ACC112 (cell line): ENCODE measurements at regions not wholly inside any gene's neighbourhood (a gene's known extent, or its start where the extent isn't known, plus 50 kb on each side); places are given as distances from the start of the nearest gene placed in this dataset.

ENCODE experiments used
- H2AFZ ChIP-seq: fragments of 200-600 bp; sonication (generic); one replicate; pipeline ENCODE4 v1.6.0; 2017; ENCODE audit warnings: antibody characterized with exemption, low read length; ENCODE audit not compliant: unreplicated experiment
- H3K27ac ChIP-seq: fragments of 200-600 bp; sonication (generic); 2 replicates; pipeline ENCODE4 v1.5.1; 2014; ENCODE audit warnings: low read depth, mild to moderate bottlenecking, antibody characterized with exemption, low read length, moderate library complexity
- H3K27me3 ChIP-seq: fragments of 200-600 bp; sonication (generic); 2 replicates; pipeline ENCODE4 v1.6.1; 2014; ENCODE audit warnings: mild to moderate bottlenecking, antibody characterized with exemption, low read length, moderate library complexity, mixed read lengths; ENCODE audit not compliant: insufficient read depth
- H3K36me3 ChIP-seq: fragments of 200-600 bp; sonication (generic); 2 replicates; pipeline ENCODE4 v1.6.1; 2016; ENCODE audit warnings: mild to moderate bottlenecking, antibody characterized with exemption, low read length, moderate library complexity, mixed read lengths; ENCODE audit not compliant: insufficient read depth
- H3K4me1 ChIP-seq: fragments of 200-600 bp; sonication (generic); one replicate; pipeline ENCODE4 v1.6.1; 2016; ENCODE audit warnings: low read length, mixed read lengths; ENCODE audit not compliant: insufficient read depth, unreplicated experiment, control insufficient read depth
- H3K4me3 ChIP-seq: fragments of 200-600 bp; sonication (generic); 2 replicates; pipeline ENCODE4 v1.5.1; 2014; ENCODE audit warnings: mild to moderate bottlenecking, low read depth, low read length
- H3K79me2 ChIP-seq: fragments of 200-600 bp; sonication (generic); one replicate; pipeline ENCODE4 v1.6.0; 2016; ENCODE audit warnings: low read length; ENCODE audit not compliant: control insufficient read depth, unreplicated experiment, insufficient read depth

DNA sequence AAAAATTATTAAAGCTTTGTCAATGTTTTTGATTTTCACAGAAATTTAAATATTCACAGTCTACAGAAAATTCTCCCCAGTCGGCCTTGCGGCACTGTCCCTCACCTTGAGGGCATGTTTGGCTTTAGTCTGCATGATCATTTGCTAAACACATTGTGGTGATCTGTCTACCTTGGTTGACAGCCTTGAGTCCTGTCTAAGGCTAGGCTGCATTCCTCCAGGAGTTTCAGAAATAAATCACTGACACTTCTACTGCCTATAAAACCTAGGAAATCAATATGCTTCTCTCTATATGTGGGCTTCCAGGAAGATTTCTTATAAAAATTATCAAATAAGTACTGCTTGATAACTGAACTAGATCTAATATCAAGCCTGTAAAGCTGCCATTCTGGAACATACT is 430.7 kb upstream of the GRM3 start:
- H3K4me1 ChIP-seq: no peaks in the 10 kb centered on the region
- H3K4me3 ChIP-seq: no peak overlapping the region
- no peaks in the 10 kb centered on the region for H3K79me2 ChIP-seq
- no peak overlapping the region for H2AFZ ChIP-seq
- H3K27me3 ChIP-seq: no peaks in the 10 kb centered on the region
- no peak overlapping the region for H3K27ac ChIP-seq
- H3K36me3 ChIP-seq: no peaks in the 10 kb centered on the region

GRCh38 chr7:86209036-86209435 is 434.7 kb upstream of the GRM3 start:
- no peaks in the 10 kb centered on the region for H3K36me3 ChIP-seq

DNA sequence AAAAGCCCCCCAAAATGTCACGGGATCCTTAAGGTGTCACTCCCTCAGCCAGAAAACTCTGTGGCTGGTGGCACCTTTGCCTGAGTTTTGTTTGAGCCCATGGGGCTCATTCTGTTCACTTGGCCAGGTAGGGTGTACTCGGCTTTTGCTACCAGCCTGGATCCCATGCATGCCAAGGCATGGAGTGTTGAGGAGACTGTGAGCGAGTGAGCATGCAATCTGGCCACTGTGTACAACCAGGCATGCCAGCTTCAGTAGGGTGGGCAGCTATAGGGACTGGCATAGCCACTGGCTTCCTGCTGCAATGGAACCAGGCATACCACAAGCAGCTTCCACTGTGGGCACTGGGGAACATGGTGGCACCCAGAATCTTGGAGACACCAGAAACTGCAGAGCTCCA is 436.0 kb upstream of the GRM3 start:
- no peak overlapping the region for H3K4me3 ChIP-seq
- H3K79me2 ChIP-seq: no peaks in the 10 kb centered on the region
- H2AFZ ChIP-seq: no peak overlapping the region
- H3K4me1 ChIP-seq: no peaks in the 10 kb centered on the region
- H3K27me3 ChIP-seq: no peaks in the 10 kb centered on the region
- no peak overlapping the region for H3K27ac ChIP-seq
- H3K36me3 ChIP-seq: no peaks in the 10 kb centered on the region

More at GRCh38 chr7:86209036-86209435, 434.7 kb upstream of the GRM3 start:
- no peak overlapping the region for H3K27ac ChIP-seq
- H3K79me2 ChIP-seq: no peaks in the 10 kb centered on the region
- no peaks in the 10 kb centered on the region for H3K27me3 ChIP-seq
- no peak overlapping the region for H3K4me3 ChIP-seq
- no peak overlapping the region for H2AFZ ChIP-seq
- no peaks in the 10 kb centered on the region for H3K4me1 ChIP-seq

GRCh38 chr7:86202833-86203232 is 440.9 kb upstream of the GRM3 start:
- H2AFZ ChIP-seq: no peak overlapping the region
- H3K27ac ChIP-seq: no peak overlapping the region
- no peaks in the 10 kb centered on the region for H3K27me3 ChIP-seq
- H3K4me3 ChIP-seq: no peak overlapping the region
- H3K36me3 ChIP-seq: no peaks in the 10 kb centered on the region
- H3K79me2 ChIP-seq: no peaks in the 10 kb centered on the region
- no peaks in the 10 kb centered on the region for H3K4me1 ChIP-seq

- no peak overlapping the region for H3K4me3 ChIP-seq
- no peaks in the 10 kb centered on the region for H3K4me1 ChIP-seq
- no peaks in the 10 kb centered on the region for H3K79me2 ChIP-seq
- no peaks in the 10 kb centered on the region for H3K27me3 ChIP-seq
- no peak overlapping the region for H2AFZ ChIP-seq
- H3K36me3 ChIP-seq: no peaks in the 10 kb centered on the region
- H3K27ac ChIP-seq: no peak overlapping the region
Measured at GRCh38 chr7:86201767-86202166, 441.9 kb upstream of the GRM3 start.

DNA sequence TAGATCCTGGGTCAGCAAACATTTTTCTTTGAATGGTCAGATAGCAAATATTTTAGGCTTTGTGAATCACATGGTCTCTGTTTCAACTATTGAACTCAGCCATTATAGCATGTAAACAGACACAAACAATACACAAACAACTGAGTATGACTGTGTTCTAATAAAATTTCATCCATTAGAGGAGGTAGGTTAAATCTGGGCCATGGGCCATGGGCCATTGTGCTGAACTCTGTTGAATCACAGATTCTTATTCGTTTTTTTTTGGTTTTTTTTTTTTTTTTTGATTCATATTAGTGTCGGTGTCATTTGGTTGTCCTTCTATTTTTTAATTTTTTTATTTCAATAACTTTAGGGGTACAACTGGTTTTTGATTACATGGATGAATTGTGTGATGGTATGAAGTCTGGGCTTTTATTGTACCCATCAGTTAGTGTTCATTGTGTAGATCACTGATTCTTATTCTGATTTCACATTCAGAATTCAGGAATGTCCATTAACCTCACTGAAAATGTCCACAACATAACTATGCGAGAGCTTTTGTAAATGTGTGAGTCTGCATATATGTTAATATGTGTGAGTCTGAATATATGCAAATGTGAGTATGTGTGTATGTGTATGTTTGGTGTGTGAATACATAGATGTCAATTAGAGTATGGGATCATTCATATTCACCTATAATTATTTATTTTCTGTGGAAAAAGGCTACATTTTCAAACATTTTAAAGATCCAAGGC is 443.7 kb upstream of the GRM3 start:
- Histone ChIP-seq H2AFZ (no peak overlapping the region), H3K27ac (no peak overlapping the region), H3K4me1 (no peaks in the 10 kb centered on the region), H3K36me3 (no peaks in the 10 kb centered on the region), H3K79me2 (no peaks in the 10 kb centered on the region), H3K27me3 (no peaks in the 10 kb centered on the region), H3K4me3 (no peak overlapping the region)

- no peaks in the 10 kb centered on the region for H3K27me3 ChIP-seq
- H3K36me3 ChIP-seq: no peaks in the 10 kb centered on the region
- H3K4me1 ChIP-seq: no peaks in the 10 kb centered on the region
- no peaks in the 10 kb centered on the region for H3K79me2 ChIP-seq
- no peak overlapping the region for H2AFZ ChIP-seq
- H3K27ac ChIP-seq: no peak overlapping the region
- H3K4me3 ChIP-seq: no peak overlapping the region
Measured at GRCh38 chr7:86190351-86190750, 453.4 kb upstream of the GRM3 start.

- Histone ChIP-seq H3K4me3 (no peak overlapping the region), H3K79me2 (no peaks in the 10 kb centered on the region), H3K36me3 (no peaks in the 10 kb centered on the region), H3K27ac (no peak overlapping the region), H3K27me3 (no peaks in the 10 kb centered on the region), H2AFZ (no peak overlapping the region), H3K4me1 (no peaks in the 10 kb centered on the region)
Measured at GRCh38 chr7:86181474-86181873, 462.2 kb upstream of the GRM3 start.

DNA sequence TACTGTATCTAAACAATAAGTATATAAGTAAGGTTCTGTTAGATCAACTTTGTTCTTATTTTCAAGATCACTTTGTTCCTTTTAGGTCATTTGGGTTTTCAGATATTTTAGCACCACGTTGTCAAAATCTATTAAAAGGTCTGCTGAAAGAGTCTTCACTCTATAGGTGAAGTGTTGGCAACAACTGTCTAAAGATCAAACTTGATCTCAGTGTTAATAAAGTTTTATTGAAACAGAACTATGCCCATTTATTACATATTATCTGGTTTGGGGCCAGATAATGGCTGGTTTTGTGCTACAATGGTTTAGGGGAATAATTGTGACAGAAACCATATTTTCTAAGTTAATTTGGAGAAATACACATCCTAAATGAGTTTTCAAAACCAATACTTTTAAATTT is 478.9 kb upstream of the GRM3 start:
- H3K79me2 ChIP-seq: no peaks in the 10 kb centered on the region
- H3K27me3 ChIP-seq: no peaks in the 10 kb centered on the region
- H3K4me3 ChIP-seq: no peak overlapping the region
- H2AFZ ChIP-seq: no peak overlapping the region
- H3K27ac ChIP-seq: no peak overlapping the region
- no peaks in the 10 kb centered on the region for H3K4me1 ChIP-seq
- no peaks in the 10 kb centered on the region for H3K36me3 ChIP-seq

DNA sequence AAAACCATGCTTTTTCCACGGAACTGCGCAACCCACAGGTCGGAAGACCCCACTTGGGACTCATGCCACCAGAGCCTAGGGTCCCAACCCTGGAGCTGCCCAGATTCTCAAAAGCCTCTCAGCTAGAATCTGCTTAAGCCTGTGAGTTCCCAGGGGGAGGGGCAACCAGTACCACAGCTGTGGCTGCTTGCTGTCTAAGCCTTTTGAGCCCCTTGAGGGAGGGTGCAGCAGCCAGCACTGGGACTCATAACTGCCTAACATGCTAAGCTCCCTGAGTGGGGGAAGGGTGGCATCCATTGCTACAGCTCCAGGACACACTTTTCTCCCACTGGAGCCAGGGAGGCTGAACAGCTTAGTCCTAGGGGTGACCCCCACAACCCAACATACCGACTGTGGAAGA is 485.6 kb upstream of the GRM3 start:
- no peaks in the 10 kb centered on the region for H3K36me3 ChIP-seq
- H3K79me2 ChIP-seq: no peaks in the 10 kb centered on the region
- H2AFZ ChIP-seq: no peak overlapping the region
- H3K27me3 ChIP-seq: no peaks in the 10 kb centered on the region
- no peak overlapping the region for H3K27ac ChIP-seq
- H3K4me1 ChIP-seq: no peaks in the 10 kb centered on the region
- no peak overlapping the region for H3K4me3 ChIP-seq

DNA sequence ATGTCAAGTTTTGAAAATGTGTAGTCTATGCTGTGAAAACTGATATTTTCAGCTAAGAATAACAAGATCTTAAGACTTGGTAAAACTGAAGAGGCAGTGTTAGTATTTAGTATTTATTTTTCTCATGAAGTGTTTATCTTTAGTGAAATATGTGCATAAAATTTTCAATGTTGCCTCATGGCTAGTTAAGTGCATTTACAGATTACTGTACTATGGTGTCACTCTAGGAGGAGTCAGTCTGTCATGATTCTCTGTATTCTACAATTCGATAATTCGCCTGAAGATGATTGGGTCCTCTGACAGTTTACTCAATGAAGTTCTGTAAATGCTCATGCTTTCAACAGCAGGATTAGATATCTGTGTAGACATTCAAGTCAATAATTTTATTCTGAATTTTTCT is 488.1 kb upstream of the GRM3 start:
- Histone ChIP-seq H3K27me3 (no peaks in the 10 kb centered on the region), H3K79me2 (no peaks in the 10 kb centered on the region), H3K27ac (no peak overlapping the region), H3K36me3 (no peaks in the 10 kb centered on the region), H3K4me1 (no peaks in the 10 kb centered on the region), H3K4me3 (no peak overlapping the region), H2AFZ (no peak overlapping the region)
